ENCODE measurements at regions not wholly inside any gene's neighbourhood (a gene's known extent, or its start where the extent isn't known, plus 50 kb on each side); places are given as distances from the start of the nearest gene placed in this dataset.

DNA sequence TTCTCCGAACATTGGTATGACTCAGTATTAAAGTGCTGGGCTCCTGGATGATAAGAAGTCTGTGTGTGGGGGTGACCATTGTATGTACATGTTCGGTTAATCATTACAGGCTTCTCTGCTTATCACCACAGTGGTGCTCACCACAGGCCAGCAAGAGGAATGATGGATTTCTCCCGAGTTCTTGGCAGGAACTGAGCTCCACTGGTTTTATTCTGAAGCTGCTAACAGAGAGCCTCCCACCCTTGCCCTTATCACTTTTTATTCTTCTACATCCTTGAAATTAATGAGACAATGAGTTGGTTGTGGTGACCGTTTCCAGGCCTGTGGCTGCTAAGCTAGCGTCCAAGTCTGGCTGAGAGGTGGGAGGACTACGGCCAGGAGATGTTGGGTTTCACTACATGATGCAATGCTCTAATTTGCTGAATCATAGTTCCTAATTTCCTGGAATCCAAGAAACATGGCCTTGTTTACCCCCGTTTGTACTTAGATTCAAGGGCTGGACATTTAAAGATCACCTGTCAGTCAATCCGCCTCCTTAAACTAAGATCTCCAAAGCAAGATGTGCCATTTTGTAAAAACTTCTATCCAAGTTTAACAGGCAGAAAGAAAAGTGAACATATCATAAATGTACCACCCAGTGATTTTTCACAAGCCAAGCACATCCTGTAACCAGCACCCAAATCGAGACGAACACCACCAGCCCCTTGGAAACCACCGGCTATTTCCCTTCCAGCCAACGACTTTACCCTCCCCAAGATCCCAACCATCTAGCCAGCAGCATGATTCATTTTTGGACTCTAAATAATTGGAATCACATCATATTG, 172.5 kb downstream of the FOXA2 start (continued):
- TF ChIP-seq, protein P1, sequence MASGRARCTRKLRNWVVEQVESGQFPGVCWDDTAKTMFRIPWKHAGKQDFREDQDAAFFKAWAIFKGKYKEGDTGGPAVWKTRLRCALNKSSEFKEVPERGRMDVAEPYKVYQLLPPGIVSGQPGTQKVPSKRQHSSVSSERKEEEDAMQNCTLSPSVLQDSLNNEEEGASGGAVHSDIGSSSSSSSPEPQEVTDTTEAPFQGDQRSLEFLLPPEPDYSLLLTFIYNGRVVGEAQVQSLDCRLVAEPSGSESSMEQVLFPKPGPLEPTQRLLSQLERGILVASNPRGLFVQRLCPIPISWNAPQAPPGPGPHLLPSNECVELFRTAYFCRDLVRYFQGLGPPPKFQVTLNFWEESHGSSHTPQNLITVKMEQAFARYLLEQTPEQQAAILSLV (CRISPR knock-in tag; IDR thresholded peaks at IDR 0.05; ENCODE audit: borderline replicate concordance), result no peak
- TF ChIP-seq, protein P2, sequence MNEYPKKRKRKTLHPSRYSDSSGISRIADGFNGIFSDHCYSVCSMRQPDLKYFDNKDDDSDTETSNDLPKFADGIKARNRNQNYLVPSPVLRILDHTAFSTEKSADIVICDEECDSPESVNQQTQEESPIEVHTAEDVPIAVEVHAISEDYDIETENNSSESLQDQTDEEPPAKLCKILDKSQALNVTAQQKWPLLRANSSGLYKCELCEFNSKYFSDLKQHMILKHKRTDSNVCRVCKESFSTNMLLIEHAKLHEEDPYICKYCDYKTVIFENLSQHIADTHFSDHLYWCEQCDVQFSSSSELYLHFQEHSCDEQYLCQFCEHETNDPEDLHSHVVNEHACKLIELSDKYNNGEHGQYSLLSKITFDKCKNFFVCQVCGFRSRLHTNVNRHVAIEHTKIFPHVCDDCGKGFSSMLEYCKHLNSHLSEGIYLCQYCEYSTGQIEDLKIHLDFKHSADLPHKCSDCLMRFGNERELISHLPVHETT (CRISPR knock-in tag; conservative IDR thresholded peaks at IDR 0.05), result no peak; the same call in 1 of the 2 replicates
- TF ChIP-seq ZBTB38 (CRISPR knock-in tag; IDR thresholded peaks at IDR 0.05) (peak; percentile 86), ZNF207 (IDR thresholded peaks at IDR 0.05; ENCODE audit: borderline replicate concordance) (no peak), ZMYM3 (CRISPR knock-in tag; IDR thresholded peaks at IDR 0.05) (no peak; the same call in 1 of the 2 replicates), TOPORS (CRISPR knock-in tag; IDR thresholded peaks at IDR 0.05) (no peak), REL (CRISPR knock-in tag; conservative IDR thresholded peaks at IDR 0.05) (no peak), ZFP90 (CRISPR knock-in tag; IDR thresholded peaks at IDR 0.05; ENCODE audit: borderline replicate concordance) (no peak), ZBTB42 (CRISPR knock-in tag; IDR thresholded peaks at IDR 0.05) (no peak), CENPT (CRISPR knock-in tag; IDR thresholded peaks at IDR 0.05; ENCODE audit: low read depth) (no peak), ZNF713 (CRISPR knock-in tag; IDR thresholded peaks at IDR 0.05) (no peak), ZNF367 (CRISPR knock-in tag; IDR thresholded peaks at IDR 0.05; ENCODE audit: borderline replicate concordance) (0 out of 2 replicates have a peak, but pooled peaks have one; percentile 14), HDAC6 (IDR thresholded peaks at IDR 0.05; ENCODE audit: low read depth, low read length) (no peak), THAP11 (CRISPR knock-in tag; IDR thresholded peaks at IDR 0.05) (peak; percentile 81), FOXA3 (CRISPR knock-in tag; IDR thresholded peaks at IDR 0.05) (peak; percentile 89), ZNF354B (CRISPR knock-in tag; IDR thresholded peaks at IDR 0.05) (0 out of 2 replicates have a peak, but pooled peaks have one; percentile 16), WIZ (CRISPR knock-in tag; IDR thresholded peaks at IDR 0.05) (peak; percentile 71; the same call in 1 of the 2 replicates), ZNF550 (CRISPR knock-in tag; IDR thresholded peaks at IDR 0.05; ENCODE audit: borderline replicate concordance) (no peak)
- TF ChIP-seq, protein P3, sequence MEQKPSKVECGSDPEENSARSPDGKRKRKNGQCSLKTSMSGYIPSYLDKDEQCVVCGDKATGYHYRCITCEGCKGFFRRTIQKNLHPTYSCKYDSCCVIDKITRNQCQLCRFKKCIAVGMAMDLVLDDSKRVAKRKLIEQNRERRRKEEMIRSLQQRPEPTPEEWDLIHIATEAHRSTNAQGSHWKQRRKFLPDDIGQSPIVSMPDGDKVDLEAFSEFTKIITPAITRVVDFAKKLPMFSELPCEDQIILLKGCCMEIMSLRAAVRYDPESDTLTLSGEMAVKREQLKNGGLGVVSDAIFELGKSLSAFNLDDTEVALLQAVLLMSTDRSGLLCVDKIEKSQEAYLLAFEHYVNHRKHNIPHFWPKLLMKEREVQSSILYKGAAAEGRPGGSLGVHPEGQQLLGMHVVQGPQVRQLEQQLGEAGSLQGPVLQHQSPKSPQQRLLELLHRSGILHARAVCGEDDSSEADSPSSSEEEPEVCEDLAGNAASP (CRISPR knock-in tag; IDR thresholded peaks at IDR 0.05; ENCODE audit: borderline replicate concordance), result peak; percentile 93
- TF ChIP-seq, protein P4, sequence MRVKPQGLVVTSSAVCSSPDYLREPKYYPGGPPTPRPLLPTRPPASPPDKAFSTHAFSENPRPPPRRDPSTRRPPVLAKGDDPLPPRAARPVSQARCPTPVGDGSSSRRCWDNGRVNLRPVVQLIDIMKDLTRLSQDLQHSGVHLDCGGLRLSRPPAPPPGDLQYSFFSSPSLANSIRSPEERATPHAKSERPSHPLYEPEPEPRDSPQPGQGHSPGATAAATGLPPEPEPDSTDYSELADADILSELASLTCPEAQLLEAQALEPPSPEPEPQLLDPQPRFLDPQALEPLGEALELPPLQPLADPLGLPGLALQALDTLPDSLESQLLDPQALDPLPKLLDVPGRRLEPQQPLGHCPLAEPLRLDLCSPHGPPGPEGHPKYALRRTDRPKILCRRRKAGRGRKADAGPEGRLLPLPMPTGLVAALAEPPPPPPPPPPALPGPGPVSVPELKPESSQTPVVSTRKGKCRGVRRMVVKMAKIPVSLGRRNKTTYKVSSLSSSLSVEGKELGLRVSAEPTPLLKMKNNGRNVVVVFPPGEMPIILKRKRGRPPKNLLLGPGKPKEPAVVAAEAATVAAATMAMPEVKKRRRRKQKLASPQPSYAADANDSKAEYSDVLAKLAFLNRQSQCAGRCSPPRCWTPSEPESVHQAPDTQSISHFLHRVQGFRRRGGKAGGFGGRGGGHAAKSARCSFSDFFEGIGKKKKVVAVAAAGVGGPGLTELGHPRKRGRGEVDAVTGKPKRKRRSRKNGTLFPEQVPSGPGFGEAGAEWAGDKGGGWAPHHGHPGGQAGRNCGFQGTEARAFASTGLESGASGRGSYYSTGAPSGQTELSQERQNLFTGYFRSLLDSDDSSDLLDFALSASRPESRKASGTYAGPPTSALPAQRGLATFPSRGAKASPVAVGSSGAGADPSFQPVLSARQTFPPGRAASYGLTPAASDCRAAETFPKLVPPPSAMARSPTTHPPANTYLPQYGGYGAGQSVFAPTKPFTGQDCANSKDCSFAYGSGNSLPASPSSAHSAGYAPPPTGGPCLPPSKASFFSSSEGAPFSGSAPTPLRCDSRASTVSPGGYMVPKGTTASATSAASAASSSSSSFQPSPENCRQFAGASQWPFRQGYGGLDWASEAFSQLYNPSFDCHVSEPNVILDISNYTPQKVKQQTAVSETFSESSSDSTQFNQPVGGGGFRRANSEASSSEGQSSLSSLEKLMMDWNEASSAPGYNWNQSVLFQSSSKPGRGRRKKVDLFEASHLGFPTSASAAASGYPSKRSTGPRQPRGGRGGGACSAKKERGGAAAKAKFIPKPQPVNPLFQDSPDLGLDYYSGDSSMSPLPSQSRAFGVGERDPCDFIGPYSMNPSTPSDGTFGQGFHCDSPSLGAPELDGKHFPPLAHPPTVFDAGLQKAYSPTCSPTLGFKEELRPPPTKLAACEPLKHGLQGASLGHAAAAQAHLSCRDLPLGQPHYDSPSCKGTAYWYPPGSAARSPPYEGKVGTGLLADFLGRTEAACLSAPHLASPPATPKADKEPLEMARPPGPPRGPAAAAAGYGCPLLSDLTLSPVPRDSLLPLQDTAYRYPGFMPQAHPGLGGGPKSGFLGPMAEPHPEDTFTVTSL (CRISPR knock-in tag; IDR thresholded peaks at IDR 0.05; ENCODE audit: borderline replicate concordance), result peak; percentile 59; the same call in 1 of the 2 replicates

All from HepG2 (cell line).